Activated naive CD8-positive, alpha-beta T cell treated with anti-CD3 and anti-CD28 coated beads, Interleukin-2, amount 50 U/mL, for 16 hours (primary cell): ENCODE measurements at regions not wholly inside any gene's neighbourhood (a gene's known extent, or its start where the extent isn't known, plus 50 kb on each side); places are given as distances from the start of the nearest gene placed in this dataset.
"Not testable (repeated sequence)": the region's sequence is repeated elsewhere in the genome, so short reads cannot be mapped to it uniquely, and the experiment has no call there.

ENCODE experiments used
- DNase-seq: peaks from one replicate; pipeline ENCODE4 v3.0.0-alpha.2; 2020; ENCODE audit warnings: low read depth, low spot score

- no peak for DNase-seq
Observed at GRCh38 chr16:86229283-86229682, 281.0 kb upstream of the FOXF1 start.

- no peak for DNase-seq
Observed at GRCh38 chr16:86229866-86230656, 280.3 kb upstream of the FOXF1 start.

GRCh38 chr16:86231321-86231995 is 278.9 kb upstream of the FOXF1 start:
- no peak for DNase-seq

GRCh38 chr16:86231996-86232350 is 278.4 kb upstream of the FOXF1 start:
- DNase-seq = no peak

- no peak for DNase-seq
Observed at GRCh38 chr16:86232496-86232895, 277.8 kb upstream of the FOXF1 start.

- DNase-seq = not testable (repeated sequence)
Observed at GRCh38 chr16:86233506-86233905, 276.8 kb upstream of the FOXF1 start.

GRCh38 chr16:86239381-86239780 is 270.9 kb upstream of the FOXF1 start:
- DNase-seq = no peak

- DNase-seq = no peak
Observed at GRCh38 chr16:86240716-86241363, 269.5 kb upstream of the FOXF1 start.

- DNase-seq = no peak
Observed at GRCh38 chr16:86241681-86242080, 268.6 kb upstream of the FOXF1 start.

- DNase-seq = no peak
Observed at GRCh38 chr16:86242244-86243122, 267.8 kb upstream of the FOXF1 start.

GRCh38 chr16:86243123-86243473 is 267.2 kb upstream of the FOXF1 start:
- no peak for DNase-seq

- DNase-seq = no peak
Observed at GRCh38 chr16:86243571-86244154, 266.7 kb upstream of the FOXF1 start.

- DNase-seq = no peak
Observed at GRCh38 chr16:86244158-86244557, 266.2 kb upstream of the FOXF1 start.

GRCh38 chr16:86244936-86245335 is 265.4 kb upstream of the FOXF1 start:
- no peak for DNase-seq

GRCh38 chr16:86245351-86245750 is 265.0 kb upstream of the FOXF1 start:
- no peak for DNase-seq

- no peak for DNase-seq
Observed at GRCh38 chr16:86245895-86246294, 264.4 kb upstream of the FOXF1 start.

GRCh38 chr16:86248310-86248905 is 261.9 kb upstream of the FOXF1 start:
- no peak for DNase-seq

- no peak for DNase-seq
Observed at GRCh38 chr16:86249631-86250030, 260.7 kb upstream of the FOXF1 start.

GRCh38 chr16:86251682-86252081 is 258.6 kb upstream of the FOXF1 start:
- no peak for DNase-seq

- DNase-seq = no peak
Observed at GRCh38 chr16:86252596-86252995, 257.7 kb upstream of the FOXF1 start.

GRCh38 chr16:86255966-86256365 is 254.4 kb upstream of the FOXF1 start:
- no peak for DNase-seq
